ENCODE measurements at regions not wholly inside any gene's neighbourhood (a gene's known extent, or its start where the extent isn't known, plus 50 kb on each side); places are given as distances from the start of the nearest gene placed in this dataset.

- DNase-seq = no peak
Measured at GRCh38 chr5:12315461-12315860, 411.2 kb upstream of the CTNND2 start.

- DNase-seq = no peak
Measured at GRCh38 chr5:12313602-12314001, 409.4 kb upstream of the CTNND2 start.

GRCh38 chr5:12312343-12312742 lies 408.1 kb upstream of the CTNND2 start:
- no peak for DNase-seq

- no peak for DNase-seq
Measured at GRCh38 chr5:12294151-12294550, 389.9 kb upstream of the CTNND2 start.

GRCh38 chr5:12292610-12293204 lies 388.5 kb upstream of the CTNND2 start:
- DNase-seq = no peak

- DNase-seq = no peak
Measured at GRCh38 chr5:12284604-12285003, 380.4 kb upstream of the CTNND2 start.

- DNase-seq = no peak
Measured at GRCh38 chr5:12277504-12278192, 373.4 kb upstream of the CTNND2 start.

- DNase-seq = no peak
Measured at GRCh38 chr5:12274236-12274635, 370.0 kb upstream of the CTNND2 start.

- no peak for DNase-seq
Measured at GRCh38 chr5:12272389-12272788, 368.1 kb upstream of the CTNND2 start.

- no peak for DNase-seq
Measured at GRCh38 chr5:12270914-12271313, 366.7 kb upstream of the CTNND2 start.

- DNase-seq = no peak
Measured at GRCh38 chr5:12269164-12269563, 364.9 kb upstream of the CTNND2 start.

GRCh38 chr5:12258549-12258948 lies 354.3 kb upstream of the CTNND2 start:
- no peak for DNase-seq

GRCh38 chr5:12250454-12250853 lies 346.2 kb upstream of the CTNND2 start:
- DNase-seq = no peak

- DNase-seq = no peak
Measured at GRCh38 chr5:12248831-12249230, 344.6 kb upstream of the CTNND2 start.

- DNase-seq = no peak
Measured at GRCh38 chr5:12246036-12246435, 341.8 kb upstream of the CTNND2 start.

- no peak for DNase-seq
Measured at GRCh38 chr5:12245429-12245828, 341.2 kb upstream of the CTNND2 start.

- DNase-seq = no peak
Measured at GRCh38 chr5:12242950-12243888, 339.0 kb upstream of the CTNND2 start.

- no peak for DNase-seq
Measured at GRCh38 chr5:12237837-12238575, 333.8 kb upstream of the CTNND2 start.

GRCh38 chr5:12230659-12231058 lies 326.4 kb upstream of the CTNND2 start:
- DNase-seq = no peak

GRCh38 chr5:12217039-12217438 lies 312.8 kb upstream of the CTNND2 start:
- no peak for DNase-seq

- no peak for DNase-seq
Measured at GRCh38 chr5:12214267-12215015, 310.2 kb upstream of the CTNND2 start.

- no peak for DNase-seq
Measured at GRCh38 chr5:12208366-12209100, 304.3 kb upstream of the CTNND2 start.

Data from NCI-H2227 treated with DMSO at 0.1 percent for 48 hours (cell line).